ENCODE measurements at regions not wholly inside any gene's neighbourhood (a gene's known extent, or its start where the extent isn't known, plus 50 kb on each side); places are given as distances from the start of the nearest gene placed in this dataset.

GRCh38 chr2:160609346-160609745 is 115.7 kb upstream of the RBMS1 start:
- no peak for DNase-seq (ENCODE audit: low read depth)
- TF ChIP-seq CTCF (IDR thresholded peaks at IDR 0.05; ENCODE audit: control insufficient read depth, insufficient read depth, low read depth, low read length, missing control alignments), result no peak
- no peak overlapping the region for H3K4me3 ChIP-seq (ENCODE audit: control insufficient read depth, low read depth, low read length)

DNA sequence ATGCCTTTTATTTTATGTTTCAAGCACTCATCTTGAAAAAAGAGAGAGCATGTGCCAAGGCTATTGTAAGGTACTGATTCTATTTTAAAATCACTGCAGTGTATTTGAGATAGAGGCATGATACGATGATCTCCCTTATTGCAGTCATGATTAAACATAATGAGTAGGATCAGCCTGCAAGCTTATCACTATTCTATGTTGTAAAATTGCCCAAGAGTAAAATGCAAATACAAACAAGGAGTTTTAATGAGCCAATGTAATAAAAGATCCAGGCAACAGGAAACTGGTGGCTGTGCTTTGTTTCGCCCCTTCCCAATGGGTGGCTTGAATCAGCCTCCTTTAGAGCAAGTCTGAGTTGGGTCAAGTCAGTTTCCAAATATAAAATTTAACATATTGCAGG is 116.4 kb upstream of the RBMS1 start:
- no peak for TF ChIP-seq CTCF (IDR thresholded peaks at IDR 0.05; ENCODE audit: control insufficient read depth, insufficient read depth, low read depth, low read length, missing control alignments)
- no peak for DNase-seq (ENCODE audit: low read depth)

DNA sequence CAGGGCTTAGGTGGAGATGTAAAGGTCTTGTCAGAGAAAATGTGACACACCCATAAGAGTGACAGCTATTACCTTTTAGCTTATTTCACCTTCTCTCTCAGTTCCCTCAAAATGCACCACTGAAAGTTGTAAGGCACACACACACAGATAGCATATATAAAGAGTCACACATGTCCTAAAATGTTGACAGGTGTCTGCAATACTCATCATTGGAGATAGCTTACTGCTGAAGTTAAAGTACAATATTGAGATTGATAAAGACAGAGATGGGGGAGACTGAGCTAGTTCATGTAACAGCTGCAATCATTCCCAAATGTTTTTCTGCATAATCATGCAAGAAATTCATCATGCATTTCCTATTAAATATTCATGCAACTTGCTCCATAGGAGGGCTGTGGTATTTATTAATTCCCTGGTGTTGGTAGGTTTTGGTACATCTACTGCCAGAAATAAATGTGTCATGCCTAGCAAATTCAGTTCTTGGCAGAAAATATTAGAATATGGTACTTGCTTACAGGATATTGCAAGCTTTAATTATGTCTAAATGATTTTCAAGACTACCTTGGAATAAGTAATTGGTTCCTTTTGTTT is 118.8 kb upstream of the RBMS1 start:
- no peak overlapping the region for H3K4me3 ChIP-seq (ENCODE audit: control insufficient read depth, low read depth, low read length)
- TF ChIP-seq CTCF (IDR thresholded peaks at IDR 0.05; ENCODE audit: control insufficient read depth, insufficient read depth, low read depth, low read length, missing control alignments), result no peak
- DNase-seq (ENCODE audit: low read depth), result peak; percentile 46

More for the DNA sequence above, 116.4 kb upstream of the RBMS1 start:
- no peak overlapping the region for H3K4me3 ChIP-seq (ENCODE audit: control insufficient read depth, low read depth, low read length)

DNA sequence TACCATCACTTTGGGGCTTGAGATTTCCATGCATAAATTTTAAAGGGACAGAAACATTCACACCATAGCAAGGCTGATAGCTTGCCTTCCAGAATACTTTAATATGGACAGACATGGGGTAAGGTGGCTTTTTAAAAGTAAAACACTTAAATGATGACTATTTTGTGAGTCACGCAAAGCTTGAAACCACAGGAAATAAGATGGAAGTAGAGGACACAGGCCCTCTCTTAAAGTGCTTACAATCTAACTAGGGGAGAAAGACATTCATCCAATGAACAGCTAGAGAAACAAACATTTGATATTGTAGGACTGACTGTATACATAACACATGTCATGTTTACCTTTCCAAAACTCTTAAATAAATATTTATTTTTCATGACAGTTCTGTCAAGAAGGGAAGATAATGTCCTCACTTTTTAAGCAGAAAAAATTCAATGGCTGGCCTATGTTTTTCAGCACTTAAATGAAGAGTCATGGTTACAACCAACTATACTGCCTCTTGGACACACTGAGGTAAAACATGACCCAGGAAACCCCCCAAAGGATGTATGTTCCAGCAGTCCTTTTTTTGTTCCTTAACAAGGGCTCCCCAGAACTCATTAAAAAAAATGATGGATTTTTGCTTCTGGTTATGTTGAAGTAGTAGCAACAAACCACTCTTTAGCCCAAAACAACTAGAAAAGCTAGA is 120.0 kb upstream of the RBMS1 start:
- peak; percentile 28 for DNase-seq (ENCODE audit: low read depth)
- no peak overlapping the region for H3K4me3 ChIP-seq (ENCODE audit: control insufficient read depth, low read depth, low read length)
- TF ChIP-seq CTCF (IDR thresholded peaks at IDR 0.05; ENCODE audit: control insufficient read depth, insufficient read depth, low read depth, low read length, missing control alignments), result no peak

DNA sequence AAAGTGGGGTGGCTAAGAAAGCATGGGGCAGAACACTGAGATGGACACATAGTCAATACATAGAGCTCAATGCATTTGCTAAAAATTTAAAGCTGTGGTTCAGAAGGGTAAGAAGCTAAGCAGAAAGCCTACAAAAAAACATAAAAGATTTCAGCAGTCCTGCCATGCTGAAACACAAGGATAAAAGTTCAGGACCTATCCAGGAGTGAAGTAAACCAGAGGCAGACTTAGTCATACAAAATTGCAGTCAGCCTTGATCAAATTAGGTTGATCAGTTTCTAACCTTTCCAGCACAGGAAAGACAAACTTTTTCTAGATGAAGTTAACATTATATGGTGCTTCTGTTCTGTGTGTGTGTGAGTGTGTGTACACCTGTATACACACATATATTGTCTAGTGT is 120.8 kb upstream of the RBMS1 start:
- DNase-seq (ENCODE audit: low read depth), result no peak
- no peak for TF ChIP-seq CTCF (IDR thresholded peaks at IDR 0.05; ENCODE audit: control insufficient read depth, insufficient read depth, low read depth, low read length, missing control alignments)
- no peak overlapping the region for H3K4me3 ChIP-seq (ENCODE audit: control insufficient read depth, low read depth, low read length)

DNA sequence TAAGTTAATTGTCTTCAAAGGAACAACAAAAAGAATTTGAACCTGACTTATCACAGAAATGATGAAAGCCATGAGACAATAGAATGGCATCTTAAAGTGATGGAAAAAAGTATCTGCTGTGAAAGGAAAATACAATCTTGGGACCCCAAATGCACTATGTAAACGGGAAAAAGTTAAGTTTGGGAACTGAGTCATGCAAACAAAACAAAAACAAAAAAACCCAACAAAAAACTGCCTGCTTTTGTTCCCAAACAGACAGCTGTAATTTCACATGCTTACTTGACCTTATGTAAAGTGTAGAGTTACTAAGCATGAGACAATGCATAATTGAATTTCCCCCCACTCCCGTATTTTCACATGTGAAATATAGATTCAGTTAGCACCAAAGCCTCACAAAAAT is 122.1 kb upstream of the RBMS1 start:
- no peak for TF ChIP-seq CTCF (IDR thresholded peaks at IDR 0.05; ENCODE audit: control insufficient read depth, insufficient read depth, low read depth, low read length, missing control alignments)
- DNase-seq (ENCODE audit: low read depth), result no peak
- H3K4me3 ChIP-seq (ENCODE audit: control insufficient read depth, low read depth, low read length), result no peak overlapping the region

Data from AG09309 (cell line).